PC-9 (cell line): ENCODE measurements at regions not wholly inside any gene's neighbourhood (a gene's known extent, or its start where the extent isn't known, plus 50 kb on each side); places are given as distances from the start of the nearest gene placed in this dataset.

Experiments
- BruUV-seq: library from RNA; stranded (reverse); fragments of 400-500 nt; replicated peaks from 2 replicates; lab custom pipeline; 2021; lab: Mats Ljungman, UMichigan
- CTCF ChIA-PET: fragments of 300-600 bp; sonication (Branson Sonifier 250); formaldehyde crosslinking; loops from one replicate; lab custom pipeline; 2022; ENCODE audit warnings: antibody characterized with exemption; lab: Charles Lee
- POLR2A ChIA-PET: fragments of 300-600 bp; sonication (Branson Sonifier 250); formaldehyde crosslinking; loops from one replicate; lab custom pipeline; 2022; ENCODE audit warnings: antibody characterized with exemption; ENCODE audit not compliant: unreplicated experiment; lab: Charles Lee
- DNase-seq, 2 experiments: peaks; one replicate each; pipeline versions ENCODE4 v3.0.0 to v3.0.0-alpha.2; 2015 to 2022; ENCODE audit warnings: mixed read lengths in 1 of 2
- H2AFZ ChIP-seq: fragments of 200-600 bp; sonication (generic); 2 replicates; pipeline ENCODE4 v1.8.1; 2017; ENCODE audit warnings: antibody characterized with exemption
- H3F3A ChIP-seq: fragments of 200-600 bp; sonication (generic); 2 replicates; pipeline ENCODE4 v1.8.1; 2017; ENCODE audit warnings: antibody characterized with exemption, mild to moderate bottlenecking, low read depth; ENCODE audit not compliant: insufficient read depth
- H3K27ac ChIP-seq: fragments of 200-600 bp; sonication (generic); 2 replicates; pipeline ENCODE4 v1.6.1; 2016; ENCODE audit warnings: mixed run types
- H3K27me3 ChIP-seq: fragments of 200-600 bp; sonication (generic); 2 replicates; pipeline ENCODE4 v1.6.1; 2016; ENCODE audit warnings: low read depth, mixed run types; ENCODE audit not compliant: insufficient read depth
- H3K36me3 ChIP-seq: fragments of 200-600 bp; sonication (generic); 2 replicates; pipeline ENCODE4 v1.6.1; 2016; ENCODE audit warnings: low read depth, mixed run types
- H3K4me1 ChIP-seq: fragments of 200-600 bp; sonication (generic); replicated peaks from 2 replicates; pipeline ENCODE4 v1.6.1; 2016; ENCODE audit warnings: mixed run types; ENCODE audit not compliant: insufficient read depth
- H3K4me2 ChIP-seq: fragments of 200-600 bp; sonication (generic); 2 replicates; pipeline ENCODE4 v1.6.1; 2017; ENCODE audit warnings: mixed run types
- H3K4me3 ChIP-seq: fragments of 200-600 bp; sonication (generic); 2 replicates; pipeline ENCODE4 v1.6.1; 2016; ENCODE audit warnings: mixed run types
- H3K79me2 ChIP-seq: fragments of 200-600 bp; sonication (generic); 2 replicates; pipeline ENCODE4 v1.6.1; 2017; ENCODE audit warnings: low read depth, mixed run types
- H3K9me2 ChIP-seq: fragments of 200-600 bp; sonication (generic); 2 replicates; pipeline ENCODE4 v1.8.1; 2017; ENCODE audit warnings: mild to moderate bottlenecking; ENCODE audit not compliant: insufficient read depth
- H3K9me3 ChIP-seq: fragments of 200-600 bp; sonication (generic); 2 replicates; pipeline ENCODE4 v1.8.1; 2016; ENCODE audit warnings: low read depth; ENCODE audit not compliant: insufficient read depth
- H4K20me1 ChIP-seq: fragments of 200-600 bp; sonication (generic); 2 replicates; pipeline ENCODE4 v1.8.1; 2017; ENCODE audit not compliant: insufficient read depth
- CTCF ChIP-seq: fragments of 200-600 bp; sonication (generic); conservative IDR thresholded peaks from 2 replicates; pipeline ENCODE4 v1.6.1; 2017; ENCODE audit warnings: mixed run types, antibody characterized with exemption, mild to moderate bottlenecking, moderate library complexity
- EZH2 ChIP-seq: fragments of 200-600 bp; sonication (generic); IDR thresholded peaks from 2 replicates; pipeline ENCODE4 v1.8.0; 2017; ENCODE audit warnings: antibody characterized with exemption, low read depth
- intact Hi-C: fragments of 100-400 bp; cut with micrococcal nuclease; formaldehyde crosslinking; loops from one replicate; pipeline ENCODE4 v1.10.0; 2022; ENCODE audit not compliant: unreplicated experiment

- Histone ChIP-seq H3F3A (no peaks in the 10 kb centered on the region), H3K79me2 (no peaks in the 10 kb centered on the region), H3K9me3 (no peaks in the 10 kb centered on the region), H3K27ac (no peak overlapping the region), H3K9me2 (no peaks in the 10 kb centered on the region), H4K20me1 (no peaks in the 10 kb centered on the region), H3K27me3 (no peaks in the 10 kb centered on the region), H2AFZ (no peak overlapping the region), H3K4me2 (no peak overlapping the region), H3K4me1 (no peaks in the 10 kb centered on the region), H3K4me3 (no peak overlapping the region), H3K36me3 (no peaks in the 10 kb centered on the region)
- TF ChIP-seq CTCF, result no peak
- no peak for TF ChIP-seq EZH2
- DNase-seq, result no peak
- no TSS peak for BruUV-seq
- intact Hi-C loops, result no loop called here
- POLR2A ChIA-PET, result no interaction called here
- CTCF ChIA-PET, result no interaction called here
Measured at GRCh38 chr9:119722384-119722783, 353.1 kb upstream of the BRINP1 start.

- intact Hi-C loops, result no loop called here
- no peak for TF ChIP-seq CTCF
- TF ChIP-seq EZH2, result no peak
- H3K4me3 ChIP-seq, result no peak overlapping the region
Measured at GRCh38 chr9:119712325-119712724, 343.1 kb upstream of the BRINP1 start.

GRCh38 chr9:119709431-119709830 lies 340.2 kb upstream of the BRINP1 start:
- H3K9me3 ChIP-seq, result no peaks in the 10 kb centered on the region
- H3K27me3 ChIP-seq, result no peaks in the 10 kb centered on the region
- no TSS peak for BruUV-seq
- H3K4me3 ChIP-seq, result no peak overlapping the region
- no peaks in the 10 kb centered on the region for H3K79me2 ChIP-seq
- H3K27ac ChIP-seq, result no peak overlapping the region
- H3K36me3 ChIP-seq, result no peaks in the 10 kb centered on the region
- POLR2A ChIA-PET, result no interaction called here
- H2AFZ ChIP-seq, result no peak overlapping the region
- no peaks in the 10 kb centered on the region for H4K20me1 ChIP-seq
- intact Hi-C loops, result no loop called here
- H3K4me1 ChIP-seq, result no peaks in the 10 kb centered on the region
- no peak for DNase-seq
- no peaks in the 10 kb centered on the region for H3K9me2 ChIP-seq
- H3F3A ChIP-seq, result no peaks in the 10 kb centered on the region
- H3K4me2 ChIP-seq, result no peak overlapping the region
- TF ChIP-seq CTCF (no peak), EZH2 (no peak)
- CTCF ChIA-PET, result no interaction called here

More at GRCh38 chr9:119712325-119712724, 343.1 kb upstream of the BRINP1 start:
- Histone ChIP-seq H3F3A (no peaks in the 10 kb centered on the region), H3K27ac (no peak overlapping the region), H3K79me2 (no peaks in the 10 kb centered on the region), H2AFZ (no peak overlapping the region), H3K9me2 (no peaks in the 10 kb centered on the region), H3K4me2 (no peak overlapping the region), H3K36me3 (no peaks in the 10 kb centered on the region), H3K9me3 (no peaks in the 10 kb centered on the region), H3K27me3 (no peaks in the 10 kb centered on the region), H4K20me1 (no peaks in the 10 kb centered on the region), H3K4me1 (no peaks in the 10 kb centered on the region)
- no peak for DNase-seq
- ChIA-PET POLR2A (no interaction called here), CTCF (no interaction called here)
- BruUV-seq, result no TSS peak
